Peyer's patch (tissue), 4 donors: ENCODE measurements at regions not wholly inside any gene's neighbourhood (a gene's known extent, or its start where the extent isn't known, plus 50 kb on each side); places are given as distances from the start of the nearest gene placed in this dataset.

Experiments used
- POLR2A ChIP-seq, 2 donors: fragments of 450-650 bp; IDR thresholded peaks; one replicate each; pipeline ENCODE4 v1.5.1; 2017; ENCODE audit warnings: antibody characterized with exemption in 2 of 2, mild to moderate bottlenecking in 2 of 2, moderate library complexity in 2 of 2
- TF ChIP-seq, protein P1 (sequence below), 6 experiments: fragments of 450-650 bp in 4 of 6; fragments of 200-600 bp in 2 of 6; sonication (generic) in 1 of 6; IDR thresholded peaks; one replicate each; pipeline ENCODE4 v1.5.1; 2017 to 2019; ENCODE audit warnings: antibody characterized with exemption in 6 of 6, mild to moderate bottlenecking in 3 of 6, moderate library complexity in 1 of 6

GRCh38 chr14:48473944-48474343 is 798.5 kb upstream of the MDGA2 start:
- TF ChIP-seq, protein P1, sequence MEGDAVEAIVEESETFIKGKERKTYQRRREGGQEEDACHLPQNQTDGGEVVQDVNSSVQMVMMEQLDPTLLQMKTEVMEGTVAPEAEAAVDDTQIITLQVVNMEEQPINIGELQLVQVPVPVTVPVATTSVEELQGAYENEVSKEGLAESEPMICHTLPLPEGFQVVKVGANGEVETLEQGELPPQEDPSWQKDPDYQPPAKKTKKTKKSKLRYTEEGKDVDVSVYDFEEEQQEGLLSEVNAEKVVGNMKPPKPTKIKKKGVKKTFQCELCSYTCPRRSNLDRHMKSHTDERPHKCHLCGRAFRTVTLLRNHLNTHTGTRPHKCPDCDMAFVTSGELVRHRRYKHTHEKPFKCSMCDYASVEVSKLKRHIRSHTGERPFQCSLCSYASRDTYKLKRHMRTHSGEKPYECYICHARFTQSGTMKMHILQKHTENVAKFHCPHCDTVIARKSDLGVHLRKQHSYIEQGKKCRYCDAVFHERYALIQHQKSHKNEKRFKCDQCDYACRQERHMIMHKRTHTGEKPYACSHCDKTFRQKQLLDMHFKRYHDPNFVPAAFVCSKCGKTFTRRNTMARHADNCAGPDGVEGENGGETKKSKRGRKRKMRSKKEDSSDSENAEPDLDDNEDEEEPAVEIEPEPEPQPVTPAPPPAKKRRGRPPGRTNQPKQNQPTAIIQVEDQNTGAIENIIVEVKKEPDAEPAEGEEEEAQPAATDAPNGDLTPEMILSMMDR (IDR thresholded peaks at IDR 0.05): no peak
- no peak for TF ChIP-seq POLR2A (IDR thresholded peaks at IDR 0.05)
